Activated CD4-positive, alpha-beta T cell treated with anti-CD3 and anti-CD28 coated beads for 48 hours (primary cell): ENCODE measurements at regions not wholly inside any gene's neighbourhood (a gene's known extent, or its start where the extent isn't known, plus 50 kb on each side); places are given as distances from the start of the nearest gene placed in this dataset.

Experiments
- DNase-seq: peaks from one replicate; pipeline ENCODE4 v3.0.0-alpha.2; 2020

GRCh38 chr7:45457591-45457990 is 116.6 kb upstream of the ADCY1 start:
- DNase-seq = no peak

- DNase-seq = no peak
Observed at GRCh38 chr7:45459476-45459875, 114.7 kb upstream of the ADCY1 start.

- DNase-seq = no peak
Observed at GRCh38 chr7:45460379-45460778, 113.8 kb upstream of the ADCY1 start.

GRCh38 chr7:45461026-45461425 is 113.1 kb upstream of the ADCY1 start:
- no peak for DNase-seq

GRCh38 chr7:45469103-45469502 is 105.1 kb upstream of the ADCY1 start:
- no peak for DNase-seq

- DNase-seq = no peak
Observed at GRCh38 chr7:45470031-45470430, 104.1 kb upstream of the ADCY1 start.

- no peak for DNase-seq
Observed at GRCh38 chr7:45479781-45480180, 94.4 kb upstream of the ADCY1 start.

- DNase-seq = no peak
Observed at GRCh38 chr7:45482451-45482850, 91.7 kb upstream of the ADCY1 start.

GRCh38 chr7:45484094-45484493 is 90.1 kb upstream of the ADCY1 start:
- DNase-seq = no peak

GRCh38 chr7:45486575-45486974 is 87.6 kb upstream of the ADCY1 start:
- DNase-seq = no peak

GRCh38 chr7:45494885-45495284 is 79.3 kb upstream of the ADCY1 start:
- DNase-seq = no peak

GRCh38 chr7:45495618-45496017 is 78.5 kb upstream of the ADCY1 start:
- no peak for DNase-seq

GRCh38 chr7:45500257-45500656 is 73.9 kb upstream of the ADCY1 start:
- DNase-seq = no peak

- no peak for DNase-seq
Observed at GRCh38 chr7:45501791-45502190, 72.4 kb upstream of the ADCY1 start.

- no peak for DNase-seq
Observed at GRCh38 chr7:45506059-45506458, 68.1 kb upstream of the ADCY1 start.

GRCh38 chr7:45509222-45509621 is 64.9 kb upstream of the ADCY1 start:
- DNase-seq = no peak

- DNase-seq = no peak
Observed at GRCh38 chr7:45511721-45512597, 62.2 kb upstream of the ADCY1 start.

- no peak for DNase-seq
Observed at GRCh38 chr7:45514944-45515343, 59.2 kb upstream of the ADCY1 start.

GRCh38 chr7:45515346-45515745 is 58.8 kb upstream of the ADCY1 start:
- no peak for DNase-seq
